Ovary (tissue), 3 donors: ENCODE measurements at regions not wholly inside any gene's neighbourhood (a gene's known extent, or its start where the extent isn't known, plus 50 kb on each side); places are given as distances from the start of the nearest gene placed in this dataset.

Source experiments
- CTCF ChIP-seq, 3 donors: fragments of 450-650 bp in 2 of 3; fragments of 200-600 bp in 1 of 3; IDR thresholded peaks; one replicate each; pipeline versions ENCODE4 v1.5.1 to v1.8.0; 2016 to 2022; ENCODE audit warnings: antibody characterized with exemption in 3 of 3, mild to moderate bottlenecking in 1 of 3
- EP300 ChIP-seq: sonication (generic); formaldehyde crosslinking; IDR thresholded peaks from one replicate; pipeline ENCODE4 v1.6.1; 2017; ENCODE audit warnings: antibody characterized with exemption
- donor health status: DM: no; HTN: no; CAD: no.

- TF ChIP-seq CTCF (IDR thresholded peaks at IDR 0.05): no peak
- TF ChIP-seq EP300: no peak
Measured at GRCh38 chr13:79212064-79212619, 193.9 kb downstream of the RBM26 start.
